GM10248 (cell line): ENCODE measurements at regions not wholly inside any gene's neighbourhood (a gene's known extent, or its start where the extent isn't known, plus 50 kb on each side); places are given as distances from the start of the nearest gene placed in this dataset.

Experiments
- CTCF ChIA-PET: fragments of 300-600 bp; sonication (Branson Sonifier 250); formaldehyde crosslinking; extraction: SDS; loops from one replicate; lab custom pipeline; 2021; ENCODE audit warnings: antibody characterized with exemption; lab: Yijun Ruan, JAX
- POLR2A ChIA-PET: fragments of 350-650 bp; sonication (Branson Sonifier 250); formaldehyde crosslinking; extraction: SDS; loops from one replicate; lab custom pipeline; 2020; ENCODE audit warnings: antibody characterized with exemption; lab: Yijun Ruan, JAX
- DNase-seq: peaks from one replicate; pipeline ENCODE4 v3.0.0; 2012; ENCODE audit errors: extremely low spot score
- TF ChIP-seq, protein P1 (sequence below): IDR thresholded peaks from 2 replicates; pipeline ENCODE4 v1.5.1; 2012; ENCODE audit warnings: mild to moderate bottlenecking, low read depth; ENCODE audit errors: extremely low read depth, missing control alignments, control extremely low read depth

DNA sequence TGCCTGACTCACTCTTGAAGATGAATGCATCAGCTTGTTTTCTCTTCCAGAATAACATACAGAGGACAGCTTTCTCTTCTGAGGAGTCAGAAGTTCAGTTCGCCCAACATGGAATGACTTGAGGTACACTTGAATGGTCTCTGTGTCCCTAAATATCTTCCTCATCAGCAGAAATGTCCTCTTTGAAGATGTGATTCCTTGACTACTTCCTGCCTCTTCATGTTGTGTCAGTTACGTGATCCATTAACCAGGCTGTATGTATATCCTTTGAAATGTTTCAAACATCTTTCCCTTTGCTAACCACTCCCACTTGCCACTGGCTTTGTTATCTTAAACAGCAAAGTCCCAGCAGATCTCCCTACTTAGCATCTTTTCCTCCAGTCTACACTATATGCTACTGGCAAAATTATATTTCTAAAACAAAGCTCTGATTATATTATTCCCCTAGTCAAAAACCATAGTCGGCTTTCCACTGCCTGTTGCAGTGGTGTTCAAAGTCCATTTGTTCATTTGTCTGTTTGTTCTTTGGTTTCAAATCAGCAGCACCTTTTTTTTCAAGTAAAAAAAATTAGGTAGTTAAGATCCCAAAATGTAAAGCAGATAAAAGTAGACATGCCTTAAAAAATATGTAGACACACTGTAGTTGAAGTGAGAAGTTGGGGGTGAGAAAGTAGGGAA lies 82.1 kb upstream of the PAK3 start:
- DNase-seq, result no peak
- TF ChIP-seq, protein P1, sequence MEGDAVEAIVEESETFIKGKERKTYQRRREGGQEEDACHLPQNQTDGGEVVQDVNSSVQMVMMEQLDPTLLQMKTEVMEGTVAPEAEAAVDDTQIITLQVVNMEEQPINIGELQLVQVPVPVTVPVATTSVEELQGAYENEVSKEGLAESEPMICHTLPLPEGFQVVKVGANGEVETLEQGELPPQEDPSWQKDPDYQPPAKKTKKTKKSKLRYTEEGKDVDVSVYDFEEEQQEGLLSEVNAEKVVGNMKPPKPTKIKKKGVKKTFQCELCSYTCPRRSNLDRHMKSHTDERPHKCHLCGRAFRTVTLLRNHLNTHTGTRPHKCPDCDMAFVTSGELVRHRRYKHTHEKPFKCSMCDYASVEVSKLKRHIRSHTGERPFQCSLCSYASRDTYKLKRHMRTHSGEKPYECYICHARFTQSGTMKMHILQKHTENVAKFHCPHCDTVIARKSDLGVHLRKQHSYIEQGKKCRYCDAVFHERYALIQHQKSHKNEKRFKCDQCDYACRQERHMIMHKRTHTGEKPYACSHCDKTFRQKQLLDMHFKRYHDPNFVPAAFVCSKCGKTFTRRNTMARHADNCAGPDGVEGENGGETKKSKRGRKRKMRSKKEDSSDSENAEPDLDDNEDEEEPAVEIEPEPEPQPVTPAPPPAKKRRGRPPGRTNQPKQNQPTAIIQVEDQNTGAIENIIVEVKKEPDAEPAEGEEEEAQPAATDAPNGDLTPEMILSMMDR, result no peak
- CTCF ChIA-PET, result interaction anchor here (0.9 kb wide), 1 partner anchor 83 kb away, joined by 3 read pairs; no protein-coding TSS in a partner anchor
- POLR2A ChIA-PET, result no interaction called here

DNA sequence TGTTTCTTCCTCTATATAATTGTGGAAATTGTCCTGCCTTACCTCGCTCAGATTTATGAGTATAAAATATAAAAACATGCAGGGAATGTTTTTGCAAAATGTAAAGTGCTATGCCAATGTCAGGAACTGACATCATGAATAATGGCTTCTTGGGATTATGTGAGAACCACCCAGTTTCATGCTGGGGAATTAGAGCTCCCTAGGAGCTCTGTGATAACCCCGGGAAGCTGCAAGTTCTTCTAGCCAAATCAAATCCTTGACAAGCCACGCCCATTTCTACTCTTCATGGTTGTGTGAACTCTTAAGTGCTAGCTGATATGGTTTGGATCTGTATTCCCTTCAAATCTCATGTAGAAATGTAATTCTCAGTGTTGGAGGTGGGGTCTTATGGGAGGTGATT lies 85.9 kb upstream of the PAK3 start:
- CTCF ChIA-PET, result no interaction called here
- no peak for DNase-seq
- POLR2A ChIA-PET, result no interaction called here
- TF ChIP-seq, protein P1, result no peak

DNA sequence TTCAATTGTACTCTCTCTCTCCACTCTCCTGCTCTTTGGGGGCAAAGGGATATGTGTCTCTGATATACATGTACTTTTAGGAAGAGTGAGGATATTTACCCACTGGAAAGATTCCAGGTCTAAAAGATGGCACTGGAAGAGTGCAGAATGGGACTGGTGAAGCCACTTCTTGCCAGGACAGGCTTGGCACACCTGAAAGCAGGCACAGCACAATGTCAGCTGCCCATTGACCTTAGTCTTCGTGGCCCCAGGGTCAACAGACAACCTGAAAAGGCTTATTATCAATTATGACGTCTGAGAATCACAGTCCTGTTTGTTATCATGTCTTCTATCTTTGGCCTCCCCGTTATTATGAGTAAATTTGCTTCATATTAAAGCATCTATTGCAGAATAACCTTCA lies 86.7 kb upstream of the PAK3 start:
- ChIA-PET POLR2A (no interaction called here), CTCF (no interaction called here)
- TF ChIP-seq, protein P1, result no peak
- DNase-seq, result no peak

DNA sequence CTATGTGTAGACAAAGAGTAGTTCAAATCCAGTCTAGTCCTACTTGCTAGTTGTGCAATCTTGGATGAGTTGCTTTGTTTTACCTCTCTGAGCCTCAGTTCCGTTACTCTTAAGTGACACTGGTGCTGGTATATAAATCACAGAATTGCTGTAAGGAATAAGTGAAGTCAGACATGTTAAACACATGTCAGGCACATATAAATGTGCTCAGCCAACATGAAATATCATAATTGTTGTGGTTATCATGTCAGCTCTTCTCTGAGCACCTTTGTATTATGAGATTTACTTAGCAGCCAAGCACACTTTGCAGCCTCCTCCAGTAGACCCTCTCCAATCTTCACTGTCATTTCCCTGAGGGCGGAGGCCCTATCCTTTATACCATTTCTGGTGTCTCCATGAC lies 87.9 kb upstream of the PAK3 start:
- POLR2A ChIA-PET, result no interaction called here
- CTCF ChIA-PET, result no interaction called here
- TF ChIP-seq, protein P1, result no peak
- no peak for DNase-seq

DNA sequence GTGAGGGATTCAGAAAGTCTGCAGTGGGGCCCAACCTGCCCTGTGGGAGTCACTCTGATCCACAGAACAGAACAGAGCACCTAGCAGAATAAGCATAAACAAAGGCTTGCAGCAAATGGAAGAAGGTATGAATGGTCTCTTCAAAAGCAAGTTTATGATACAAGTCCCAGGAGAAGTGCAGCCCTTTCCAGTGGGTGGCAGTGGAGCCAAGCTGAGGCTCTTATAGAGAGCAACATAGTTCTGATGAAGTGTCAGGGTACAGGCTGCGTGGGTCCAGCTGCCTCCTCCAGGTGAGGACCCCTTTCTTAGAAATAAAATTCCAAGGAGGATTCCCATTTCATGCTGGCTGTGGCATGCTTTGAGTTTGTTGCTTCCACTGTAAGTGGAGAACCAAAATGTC lies 88.8 kb upstream of the PAK3 start:
- POLR2A ChIA-PET, result no interaction called here
- CTCF ChIA-PET, result no interaction called here
- TF ChIP-seq, protein P1, result no peak
- DNase-seq, result no peak

DNA sequence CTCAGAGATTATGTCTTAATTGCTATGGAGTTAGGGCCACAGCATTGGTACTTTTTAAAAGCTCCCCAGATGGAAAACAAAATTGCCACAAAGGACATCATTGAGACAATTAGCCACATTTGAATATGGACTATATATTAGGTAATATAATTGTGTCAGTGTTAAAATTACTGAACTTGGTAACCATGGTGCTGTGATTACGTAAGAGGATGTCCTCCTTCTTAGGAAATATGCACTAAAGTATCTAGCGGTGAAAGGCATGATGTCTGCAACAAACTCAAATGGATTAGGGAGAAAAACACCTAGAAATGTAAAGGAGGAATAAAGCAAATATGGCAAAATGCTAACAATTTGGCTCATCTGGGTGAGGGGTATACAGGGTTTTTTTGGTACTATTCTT lies 89.9 kb upstream of the PAK3 start:
- TF ChIP-seq, protein P1, result no peak
- CTCF ChIA-PET, result no interaction called here
- no peak for DNase-seq

DNA sequence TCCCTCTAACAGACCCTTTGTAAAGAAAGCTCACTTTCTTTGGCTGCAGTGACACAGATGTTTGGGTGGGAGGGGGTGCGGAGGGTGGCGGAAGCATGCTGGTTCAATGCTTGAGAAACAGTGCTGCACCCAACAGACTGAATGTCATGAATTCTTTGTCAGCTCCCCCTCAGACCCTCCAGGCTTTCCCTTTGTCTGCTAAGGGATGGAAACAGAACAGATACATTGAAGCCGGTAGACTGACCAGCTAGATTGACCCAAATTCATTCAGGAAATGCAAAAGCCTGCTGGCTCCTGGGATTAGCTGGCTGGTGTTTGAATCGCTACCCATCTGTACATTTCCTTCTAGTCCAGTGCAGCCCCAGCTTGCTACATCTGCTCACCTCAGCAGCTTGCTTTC lies 90.8 kb upstream of the PAK3 start:
- TF ChIP-seq, protein P1, result no peak
- no peak for DNase-seq
- POLR2A ChIA-PET, result no interaction called here
- CTCF ChIA-PET, result no interaction called here

More for the DNA sequence above, 89.9 kb upstream of the PAK3 start:
- POLR2A ChIA-PET, result no interaction called here
